ENCODE measurements at regions not wholly inside any gene's neighbourhood (a gene's known extent, or its start where the extent isn't known, plus 50 kb on each side); places are given as distances from the start of the nearest gene placed in this dataset.

- TF ChIP-seq POLR2A (IDR thresholded peaks at IDR 0.05) = no peak
- no peak for TF ChIP-seq CTCF (IDR thresholded peaks at IDR 0.05)
- no peak for TF ChIP-seq EP300 (IDR thresholded peaks at IDR 0.05)
Measured at GRCh38 chr6:121855521-121855920, 420.1 kb downstream of the GJA1 start.

All from ovary (tissue), 3 donors.